Hematopoietic multipotent progenitor cell treated with erythropoietin and hydrocortisone succinate and interleukin-3 and kit ligand, for 17 days (in vitro differentiated cells): ENCODE measurements at regions not wholly inside any gene's neighbourhood (a gene's known extent, or its start where the extent isn't known, plus 50 kb on each side); places are given as distances from the start of the nearest gene placed in this dataset.

ENCODE experiments used
- DNase-seq: peaks from one replicate; pipeline ENCODE4 v3.0.0-alpha.2; 2015; ENCODE audit warnings: low spot score

GRCh38 chr10:130623680-130624267, 487.6 kb downstream of the GLRX3 start:
- DNase-seq = no peak

DNA sequence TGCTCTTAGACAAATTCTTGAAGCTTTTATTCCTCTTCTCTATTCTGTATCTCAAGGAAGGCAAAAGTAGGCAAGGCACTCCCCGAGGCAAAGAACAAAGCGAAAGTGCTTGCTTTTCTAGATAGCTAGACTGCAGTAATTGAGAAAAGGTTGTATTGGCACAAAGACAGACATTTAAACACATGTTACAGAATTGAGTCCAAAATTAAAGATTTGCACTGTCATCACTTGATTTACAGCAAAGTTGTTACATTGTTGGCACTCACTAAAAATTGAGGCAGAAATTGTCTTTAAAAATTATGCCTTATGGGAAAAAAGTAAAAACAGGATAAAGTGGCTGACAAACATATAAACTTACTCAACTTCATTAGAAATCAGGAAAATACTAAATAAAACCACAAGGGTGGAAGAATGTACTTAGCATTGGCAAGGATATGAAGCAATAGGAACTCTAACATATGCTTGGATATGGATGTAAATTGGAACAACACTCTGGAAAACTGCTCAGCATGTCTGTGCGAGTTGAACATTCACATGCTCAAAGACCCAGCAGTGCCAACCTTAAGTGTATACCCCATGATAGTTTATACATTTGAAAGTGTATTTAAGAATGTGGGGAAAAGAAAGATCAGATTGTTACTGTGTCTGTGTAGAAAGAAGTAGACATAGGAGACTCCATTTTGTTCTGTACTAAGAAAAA, 491.3 kb downstream of the GLRX3 start:
- DNase-seq = no peak

GRCh38 chr10:130630135-130630534, 493.9 kb downstream of the GLRX3 start:
- no peak for DNase-seq

DNA sequence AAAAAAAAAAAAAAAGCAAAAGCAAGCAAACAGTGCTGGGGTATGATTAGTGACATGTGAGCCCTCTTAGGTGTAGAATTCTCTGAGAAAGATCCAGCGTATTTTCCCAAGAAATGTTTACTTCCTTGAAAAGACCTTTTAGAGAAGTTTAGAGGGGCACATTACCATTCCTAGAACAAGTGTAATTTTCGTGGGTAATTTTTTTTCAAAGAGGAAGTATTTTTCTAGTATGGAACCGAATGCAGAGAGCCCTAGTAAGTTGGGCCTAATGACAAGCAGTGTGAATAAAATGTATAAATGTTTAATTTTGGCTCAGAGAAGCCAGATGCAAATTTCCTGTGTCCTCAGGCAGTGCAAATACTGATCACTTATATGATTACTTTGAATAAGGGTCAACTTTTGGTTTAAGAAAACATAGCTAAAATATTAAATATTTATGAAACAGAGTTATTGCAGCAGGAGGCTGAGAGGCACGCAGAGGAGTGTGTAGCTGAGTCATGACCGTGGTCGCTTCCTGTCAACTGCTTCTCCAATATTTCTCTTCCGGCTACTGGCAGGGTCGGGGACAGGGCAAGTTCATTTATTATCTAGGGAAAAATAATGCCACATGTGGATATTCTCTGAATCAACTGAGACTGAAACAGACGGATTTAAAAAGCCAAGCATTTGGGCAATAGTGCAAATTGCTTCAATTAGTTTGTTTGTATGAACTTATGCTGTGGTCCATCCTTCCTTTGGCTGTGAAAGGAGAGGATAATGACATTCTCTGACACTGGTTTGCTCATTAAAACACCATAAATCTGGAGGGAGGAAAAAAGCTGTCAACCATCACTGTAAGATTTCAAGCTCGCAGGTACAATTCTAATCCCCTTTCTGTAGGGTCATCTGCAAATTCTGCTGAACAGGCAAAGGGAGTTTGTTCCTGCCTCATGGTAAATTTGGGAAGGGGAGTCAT, 495.2 kb downstream of the GLRX3 start:
- no peak for DNase-seq

DNA sequence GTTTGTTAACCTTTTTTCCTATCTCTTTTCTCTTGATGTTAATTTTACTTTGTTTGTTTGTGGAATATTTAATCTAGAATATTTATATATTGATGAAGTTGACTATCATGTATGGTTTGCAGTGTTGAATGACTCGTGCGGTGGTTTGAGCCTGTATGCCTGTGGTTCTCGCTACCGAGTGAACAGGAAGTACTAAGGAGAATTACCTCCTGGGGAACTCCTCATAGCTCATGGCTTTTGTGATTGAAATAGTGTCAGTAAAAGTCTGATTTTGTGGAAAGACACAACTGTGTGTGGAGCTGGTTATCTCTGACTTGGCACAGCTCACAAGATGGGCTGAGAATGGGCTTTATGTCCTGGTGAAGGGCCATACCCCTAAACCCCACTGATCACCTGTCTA, 498.6 kb downstream of the GLRX3 start:
- DNase-seq = no peak

- no peak for DNase-seq
Observed at GRCh38 chr10:130635528-130635927, 499.3 kb downstream of the GLRX3 start.

- DNase-seq = no peak
Observed at GRCh38 chr10:130636313-130636930, 500.2 kb downstream of the GLRX3 start.

- DNase-seq = no peak
Observed at GRCh38 chr10:130637089-130637676, 501.0 kb downstream of the GLRX3 start.

GRCh38 chr10:130638991-130639390, 502.8 kb downstream of the GLRX3 start:
- DNase-seq = no peak

- no peak for DNase-seq
Observed at GRCh38 chr10:130642926-130643325, 506.7 kb downstream of the GLRX3 start.

DNA sequence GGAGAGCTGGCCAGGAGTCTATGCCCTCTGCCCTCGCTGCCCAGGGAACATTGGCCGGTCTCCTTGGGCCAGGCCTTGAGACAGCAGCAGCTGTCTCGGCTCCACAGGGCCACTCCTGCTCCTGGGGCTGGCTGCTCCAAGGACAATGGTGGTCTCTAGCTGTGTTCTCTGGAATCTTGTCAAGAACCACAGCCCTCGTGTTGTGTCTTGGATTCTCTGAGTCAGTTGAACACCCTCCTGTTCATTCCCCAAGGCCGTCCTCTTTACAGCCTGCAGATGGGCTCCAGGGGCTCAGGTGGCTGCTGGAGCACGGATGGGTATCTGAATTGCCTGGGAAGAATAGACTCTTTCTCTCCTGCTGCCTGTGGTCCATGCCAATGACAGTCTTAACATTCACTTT, 511.1 kb downstream of the GLRX3 start:
- no peak for DNase-seq

DNA sequence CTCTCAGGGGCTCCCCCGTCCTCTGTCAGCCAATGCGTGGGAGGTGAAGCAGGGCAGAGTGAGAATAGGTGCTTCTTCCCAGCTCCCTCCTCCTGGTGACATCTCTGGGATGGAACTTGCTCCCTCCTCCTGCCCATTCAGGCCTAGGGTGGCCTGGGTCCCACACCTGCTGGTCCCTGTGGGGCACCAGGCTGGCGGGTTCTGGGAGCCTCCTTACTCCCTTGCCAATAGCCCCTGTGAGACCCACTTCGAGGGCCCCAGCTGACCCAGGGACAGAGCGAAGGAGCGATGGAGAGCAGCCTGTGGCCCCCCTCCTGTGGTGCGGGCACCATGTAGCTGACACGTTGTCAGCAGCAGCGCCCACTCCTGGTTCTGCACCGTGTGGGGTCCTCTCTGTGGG, 512.6 kb downstream of the GLRX3 start:
- no peak for DNase-seq

- no peak for DNase-seq
Observed at GRCh38 chr10:130652544-130652943, 516.4 kb downstream of the GLRX3 start.

DNA sequence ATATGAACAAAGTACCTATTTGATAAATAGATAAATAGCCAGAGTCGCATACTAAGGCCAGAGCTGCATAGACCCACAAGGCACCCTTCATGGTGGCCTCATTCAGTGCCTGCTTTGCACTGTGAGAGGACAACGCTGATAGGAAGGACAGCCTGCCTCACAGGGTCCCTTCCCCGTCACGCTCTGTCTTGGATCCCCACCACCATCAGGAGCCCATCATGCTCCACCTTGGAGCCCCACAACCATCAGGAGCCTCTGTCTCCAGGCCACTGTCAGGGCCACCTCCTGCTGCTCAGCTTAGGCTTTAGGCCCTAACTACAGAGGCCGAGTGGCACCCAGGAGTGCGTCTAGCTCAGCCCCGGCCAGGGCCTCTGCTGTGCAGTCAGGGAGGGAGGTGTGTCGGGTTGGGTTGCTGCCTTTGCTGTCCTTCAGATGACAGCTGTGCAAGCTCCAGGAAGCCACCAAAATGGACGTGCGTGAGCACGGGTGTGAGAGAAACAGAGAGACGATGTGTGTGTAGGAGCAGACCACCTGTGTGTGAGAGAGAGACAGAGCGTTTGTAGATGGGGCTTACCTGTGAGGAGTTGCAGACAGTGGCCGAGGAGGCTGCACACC, 516.9 kb downstream of the GLRX3 start:
- DNase-seq = no peak

- DNase-seq = no peak
Observed at GRCh38 chr10:130654726-130655125, 518.5 kb downstream of the GLRX3 start.

DNA sequence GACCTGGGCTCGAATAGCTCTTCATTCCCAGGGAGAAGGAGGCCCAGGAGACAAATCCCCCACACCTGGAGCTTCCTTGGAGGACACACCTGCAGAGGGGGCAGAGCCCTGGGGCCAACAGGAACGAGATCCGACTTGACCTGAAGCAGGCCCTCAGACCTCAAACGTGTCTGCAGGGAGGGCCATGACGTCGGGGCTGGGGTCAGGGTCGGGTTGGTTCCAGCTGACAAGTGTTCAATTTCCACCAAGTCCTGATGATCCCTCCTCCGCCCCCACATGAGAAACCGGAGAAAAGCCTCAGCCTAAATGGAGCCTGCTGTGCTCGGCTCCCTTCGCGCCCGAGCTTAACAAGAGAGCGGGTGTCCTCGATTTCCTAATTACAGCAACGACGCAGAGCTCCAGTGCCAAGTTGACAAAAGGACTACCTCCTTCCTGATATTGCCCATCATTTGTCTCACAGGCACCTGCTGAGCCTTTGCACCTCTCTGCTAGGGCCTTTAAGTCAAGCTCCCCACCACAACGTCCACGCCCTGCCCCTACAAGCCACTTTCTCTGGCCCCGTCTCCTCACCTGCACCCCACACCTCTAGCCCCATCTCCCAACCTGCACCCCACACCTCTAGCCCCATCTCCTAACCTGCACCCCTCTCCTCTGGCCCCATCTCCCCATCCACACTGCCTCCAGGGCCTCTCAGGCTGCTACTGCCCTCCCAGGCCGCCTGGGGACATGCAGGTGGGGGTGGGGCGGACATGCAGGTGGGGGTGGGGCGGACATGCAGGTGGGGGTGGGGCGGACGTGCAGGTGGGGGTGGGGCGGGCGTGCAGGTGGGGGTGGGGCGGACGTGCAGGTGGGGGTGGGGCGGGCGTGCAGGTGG, 519.4 kb downstream of the GLRX3 start:
- no peak for DNase-seq

- no peak for DNase-seq
Observed at GRCh38 chr10:130656187-130656575, 520.0 kb downstream of the GLRX3 start.

DNA sequence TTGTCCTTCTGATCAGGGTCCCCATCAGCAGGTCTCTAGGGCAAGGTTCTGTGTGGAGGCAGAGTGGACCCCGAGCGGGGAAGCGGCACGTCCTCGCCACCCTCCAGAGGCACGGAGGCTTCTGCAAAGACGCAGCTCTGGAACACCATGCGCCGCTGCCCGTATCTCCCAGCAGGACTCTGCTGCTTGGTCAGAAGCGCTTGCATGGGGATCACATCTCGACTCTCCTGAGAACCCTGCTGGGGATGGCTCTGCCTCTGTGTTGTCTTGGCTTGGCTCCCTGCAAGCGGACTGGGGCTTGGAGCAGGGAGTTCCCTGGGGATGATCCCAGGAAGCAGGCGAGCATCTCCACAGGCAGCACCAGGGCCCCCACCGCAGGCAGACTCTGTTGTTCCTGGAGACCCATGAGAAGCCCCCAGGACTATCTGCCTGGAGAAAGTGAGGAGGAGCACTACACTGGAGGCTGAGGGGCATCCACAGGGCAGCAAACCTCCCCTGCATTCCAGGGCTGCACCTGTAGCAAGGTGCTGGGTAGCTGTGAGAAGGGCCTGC, 520.5 kb downstream of the GLRX3 start:
- no peak for DNase-seq

GRCh38 chr10:130658687-130659290, 522.6 kb downstream of the GLRX3 start:
- DNase-seq = no peak

DNA sequence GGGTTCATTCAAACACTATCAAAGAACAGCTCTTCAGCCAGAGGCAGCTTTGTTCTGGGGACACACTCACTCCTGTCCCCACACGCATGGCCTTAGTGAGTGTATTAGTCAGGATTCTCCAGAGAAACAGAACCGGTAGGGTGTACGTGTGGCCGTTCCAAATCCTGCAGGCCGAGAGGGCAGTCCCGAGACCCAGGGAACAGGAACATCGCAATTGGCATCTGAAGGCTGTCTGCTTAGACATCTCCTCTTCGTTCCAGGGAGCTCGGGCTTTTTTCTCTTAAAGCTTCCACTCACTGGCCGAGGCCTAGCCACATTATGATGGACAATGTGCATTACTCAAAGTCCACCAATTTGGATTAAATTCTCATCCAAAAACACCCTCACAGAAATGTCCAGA, 523.3 kb downstream of the GLRX3 start:
- no peak for DNase-seq
